GM10248 (cell line): ENCODE measurements at regions not wholly inside any gene's neighbourhood (a gene's known extent, or its start where the extent isn't known, plus 50 kb on each side); places are given as distances from the start of the nearest gene placed in this dataset.
"Not testable (repeated sequence)": the region's sequence is repeated elsewhere in the genome, so short reads cannot be mapped to it uniquely, and the experiment has no call there.

Source experiments
- CTCF ChIA-PET: fragments of 300-600 bp; sonication (Branson Sonifier 250); formaldehyde crosslinking; extraction: SDS; loops from one replicate; lab custom pipeline; 2021; ENCODE audit warnings: antibody characterized with exemption; lab: Yijun Ruan, JAX
- POLR2A ChIA-PET: fragments of 350-650 bp; sonication (Branson Sonifier 250); formaldehyde crosslinking; extraction: SDS; loops from one replicate; lab custom pipeline; 2020; ENCODE audit warnings: antibody characterized with exemption; lab: Yijun Ruan, JAX
- DNase-seq: peaks from one replicate; pipeline ENCODE4 v3.0.0; 2012; ENCODE audit errors: extremely low spot score
- CTCF ChIP-seq: IDR thresholded peaks from 2 replicates; pipeline ENCODE4 v1.5.1; 2012; ENCODE audit warnings: mild to moderate bottlenecking, low read depth; ENCODE audit errors: extremely low read depth, missing control alignments, control extremely low read depth

DNA sequence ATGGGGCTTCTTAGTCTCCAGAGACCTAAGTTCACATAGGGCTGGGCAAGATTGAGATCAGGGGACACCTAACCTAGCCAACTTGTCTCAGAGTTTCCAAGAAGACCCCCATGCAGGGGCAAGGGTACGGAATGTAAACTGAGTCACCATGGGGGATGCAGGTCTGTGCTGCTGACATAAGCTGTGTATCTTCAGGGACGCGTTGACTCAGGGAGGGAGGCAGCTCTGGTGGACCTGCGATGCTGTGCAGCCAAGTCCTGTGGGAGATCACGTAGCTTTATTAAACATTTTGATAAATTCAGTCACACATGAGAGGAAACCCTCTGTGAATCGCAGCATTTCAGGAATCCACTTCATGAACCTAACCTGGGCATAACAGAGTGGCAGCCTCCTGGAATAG, 216.0 kb downstream of the ANKRD30B start:
- TF ChIP-seq CTCF, result no peak
- DNase-seq, result no peak
- ChIA-PET CTCF (no interaction called here), POLR2A (no interaction called here)

DNA sequence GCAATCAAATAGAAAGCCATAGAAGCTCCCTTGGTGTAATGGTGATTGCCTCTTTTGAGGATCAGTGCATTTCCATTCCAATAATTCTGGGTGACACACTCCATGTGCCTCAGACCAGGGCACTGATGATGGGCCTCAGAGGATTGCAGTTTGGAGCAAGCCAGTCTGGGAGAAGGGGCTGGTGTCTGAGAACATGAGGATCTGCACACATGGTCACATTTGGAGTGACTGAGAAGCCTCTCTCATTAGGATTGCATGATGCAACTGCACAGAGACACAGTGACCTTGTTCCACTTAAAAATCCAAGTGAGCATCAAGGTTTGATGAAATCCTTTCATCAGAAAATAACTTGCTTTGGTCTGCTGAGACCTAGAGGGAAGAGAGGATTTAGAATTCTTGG, 216.4 kb downstream of the ANKRD30B start:
- TF ChIP-seq CTCF, result no peak
- ChIA-PET POLR2A (no interaction called here), CTCF (no interaction called here)
- DNase-seq, result no peak

GRCh38 chr18:14964976-14965375, 217.0 kb downstream of the ANKRD30B start:
- POLR2A ChIA-PET, CTCF ChIA-PET, DNase-seq: not testable (repeated sequence)

- no peak for DNase-seq
- TF ChIP-seq CTCF, result no peak
- ChIA-PET POLR2A (no interaction called here), CTCF (no interaction called here)
These were observed 217.6 kb downstream of the ANKRD30B start for GRCh38 chr18:14965553-14965952.

DNA sequence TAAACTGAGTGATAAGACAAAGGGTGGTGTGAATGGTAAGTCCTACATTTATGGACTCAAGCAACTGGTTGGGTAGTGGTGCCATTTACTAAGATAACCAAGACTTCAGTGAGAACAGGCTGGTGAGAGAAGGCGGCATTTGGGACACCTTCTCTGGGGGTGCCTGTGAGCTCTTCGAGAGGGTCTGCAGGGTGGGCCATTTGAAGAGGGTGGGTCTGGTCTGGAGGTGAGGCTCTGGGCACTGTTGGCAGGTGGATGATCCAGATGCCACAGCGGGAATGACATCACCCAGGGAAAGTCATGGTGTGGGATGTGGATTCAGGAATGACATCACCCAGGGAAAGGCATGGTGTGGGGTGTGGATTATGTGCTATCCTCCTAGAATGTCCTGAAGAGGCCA, 219.3 kb downstream of the ANKRD30B start:
- CTCF ChIA-PET, DNase-seq, POLR2A ChIA-PET: not testable (repeated sequence)

DNA sequence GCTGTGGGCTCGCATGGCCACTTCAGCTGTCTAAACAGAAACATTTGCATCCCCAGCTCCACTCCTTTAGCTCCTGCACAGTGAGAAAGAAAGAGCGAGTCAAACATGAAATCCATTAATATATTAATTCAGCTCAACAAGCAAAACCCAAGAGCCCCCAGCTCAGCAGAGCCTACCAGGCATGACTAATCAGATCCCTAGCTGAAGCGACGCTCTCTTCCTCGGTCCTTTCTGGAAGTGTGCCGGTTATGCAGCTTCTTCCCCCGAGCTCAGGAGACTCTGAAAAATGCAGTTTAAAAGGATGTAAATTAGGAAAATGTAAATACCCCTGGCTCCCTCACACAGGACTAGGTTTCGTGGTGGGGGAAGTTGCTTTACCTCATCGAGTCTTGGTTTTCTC, 221.5 kb downstream of the ANKRD30B start:
- no peak for DNase-seq
- CTCF ChIA-PET, result no interaction called here
- POLR2A ChIA-PET, result no interaction called here
- TF ChIP-seq CTCF, result no peak

- POLR2A ChIA-PET, result no interaction called here
- TF ChIP-seq CTCF, result no peak
- DNase-seq, result no peak
- CTCF ChIA-PET, result no interaction called here
These were observed 222.1 kb downstream of the ANKRD30B start for GRCh38 chr18:14970027-14970426.

DNA sequence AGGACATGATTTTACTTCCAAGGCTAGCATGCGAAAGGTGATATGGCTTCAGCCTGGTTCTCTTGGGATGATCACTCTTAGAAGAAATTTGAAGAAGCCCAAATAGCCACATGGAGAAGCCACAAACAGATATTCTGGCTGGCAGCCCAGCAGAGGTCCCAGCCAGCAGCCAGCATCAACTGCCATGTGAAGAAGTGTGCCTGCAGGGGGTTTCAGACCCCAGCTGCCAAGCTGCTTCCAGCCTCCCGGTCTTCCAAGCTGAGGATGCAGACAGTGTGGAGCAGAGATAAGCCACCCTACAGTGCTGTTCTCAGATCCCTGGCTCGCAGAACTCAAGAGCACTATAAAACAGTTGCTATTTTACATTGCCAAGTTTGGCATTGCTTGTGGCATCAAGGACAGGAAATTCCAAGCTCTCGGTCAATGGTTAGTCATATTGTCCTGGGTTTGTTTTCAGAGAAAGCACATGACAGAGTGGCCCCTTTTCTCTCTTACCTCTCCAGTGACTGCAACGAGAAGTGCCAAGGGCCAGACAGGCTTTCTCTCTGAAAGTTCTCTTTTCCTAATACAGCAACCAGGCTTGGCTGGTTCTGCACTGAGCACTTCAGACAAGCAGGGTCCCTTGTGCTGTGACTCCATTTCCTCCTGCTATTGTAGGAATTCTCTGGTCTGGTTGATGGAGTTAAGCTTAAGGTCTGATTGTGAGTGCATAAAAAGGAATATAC, 223.7 kb downstream of the ANKRD30B start:
- no peak for TF ChIP-seq CTCF
- CTCF ChIA-PET, result no interaction called here
- POLR2A ChIA-PET, result no interaction called here
- DNase-seq, result no peak

GRCh38 chr18:14973421-14973820, 225.4 kb downstream of the ANKRD30B start:
- CTCF ChIA-PET, POLR2A ChIA-PET, DNase-seq: not testable (repeated sequence)
